NK-92 (cell line): ENCODE measurements at regions not wholly inside any gene's neighbourhood (a gene's known extent, or its start where the extent isn't known, plus 50 kb on each side); places are given as distances from the start of the nearest gene placed in this dataset.

Experiments used
- DNase-seq: peaks from one replicate; lab custom pipeline; 2025; ENCODE audit not compliant: unreplicated experiment; lab: John Stamatoyannopoulos, UW

- no peak for DNase-seq
Measured at GRCh38 chr22:49626361-49627216, 201.1 kb downstream of the BRD1 start.

GRCh38 chr22:49624421-49625177 lies 203.1 kb downstream of the BRD1 start:
- no peak for DNase-seq

GRCh38 chr22:49623715-49624114 lies 204.0 kb downstream of the BRD1 start:
- no peak for DNase-seq

GRCh38 chr22:49623176-49623575 lies 204.5 kb downstream of the BRD1 start:
- no peak for DNase-seq

GRCh38 chr22:49622241-49623105 lies 205.2 kb downstream of the BRD1 start:
- no peak for DNase-seq

- no peak for DNase-seq
Measured at GRCh38 chr22:49621601-49622210, 206.0 kb downstream of the BRD1 start.

GRCh38 chr22:49620666-49621065 lies 207.0 kb downstream of the BRD1 start:
- no peak for DNase-seq

GRCh38 chr22:49620003-49620556 lies 207.6 kb downstream of the BRD1 start:
- no peak for DNase-seq

GRCh38 chr22:49619301-49619700 lies 208.4 kb downstream of the BRD1 start:
- no peak for DNase-seq

- no peak for DNase-seq
Measured at GRCh38 chr22:49618677-49618953, 209.1 kb downstream of the BRD1 start.

- DNase-seq: no peak
Measured at GRCh38 chr22:49617866-49618676, 209.6 kb downstream of the BRD1 start.

GRCh38 chr22:49617264-49617663 lies 210.4 kb downstream of the BRD1 start:
- no peak for DNase-seq

- DNase-seq: no peak
Measured at GRCh38 chr22:49616356-49617231, 211.1 kb downstream of the BRD1 start.

- no peak for DNase-seq
Measured at GRCh38 chr22:49614966-49615965, 212.4 kb downstream of the BRD1 start.

- DNase-seq: no peak
Measured at GRCh38 chr22:49613511-49614270, 214.0 kb downstream of the BRD1 start.

- no peak for DNase-seq
Measured at GRCh38 chr22:49613108-49613507, 214.6 kb downstream of the BRD1 start.
